GM19324 (cell line): ENCODE measurements at regions not wholly inside any gene's neighbourhood (a gene's known extent, or its start where the extent isn't known, plus 50 kb on each side); places are given as distances from the start of the nearest gene placed in this dataset.

Experiments used
- ATAC-seq: cut with Tn5 transposase; IDR thresholded peaks from one replicate; pipeline ENCODE4 v1.9.1; 2021; ENCODE audit warnings: mild to moderate bottlenecking, moderate library complexity; ENCODE audit not compliant: unreplicated experiment, low FRiP score

DNA sequence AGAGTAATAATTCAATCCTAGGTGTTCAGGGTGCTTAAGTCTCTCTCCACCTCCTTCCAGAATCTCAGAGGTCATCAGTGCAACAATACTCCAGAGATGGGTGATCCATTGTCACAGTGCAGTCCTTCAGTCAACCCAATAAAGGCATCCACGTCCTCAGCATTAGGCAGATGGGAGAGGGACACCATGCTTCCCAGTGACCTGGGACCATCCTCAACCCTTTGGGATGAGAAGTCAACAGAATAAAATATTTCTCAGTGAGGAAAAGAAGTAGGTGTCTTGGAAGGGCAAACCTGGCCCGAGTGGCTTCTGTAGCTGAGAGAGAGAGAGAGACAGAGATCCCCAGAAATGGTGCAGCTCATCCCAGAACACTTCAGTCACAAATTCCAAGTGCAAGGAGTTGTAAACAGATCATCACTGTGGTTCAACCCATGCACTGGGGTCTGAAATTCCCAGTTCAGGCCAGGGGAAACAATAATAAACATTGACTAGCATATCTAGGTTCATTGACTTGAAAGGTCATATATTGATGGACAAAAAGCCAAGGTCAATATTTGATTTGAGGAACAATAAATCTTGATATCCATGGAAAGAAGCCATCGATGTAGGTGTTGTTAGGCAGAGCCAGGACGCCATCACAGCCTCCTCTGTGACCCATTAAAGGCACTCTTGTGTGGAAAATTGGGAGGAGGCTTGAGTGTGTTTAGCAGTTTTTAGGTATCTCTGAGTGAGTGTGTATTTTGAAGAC is 256.0 kb upstream of the ZMIZ1 start:
- no peak for ATAC-seq

DNA sequence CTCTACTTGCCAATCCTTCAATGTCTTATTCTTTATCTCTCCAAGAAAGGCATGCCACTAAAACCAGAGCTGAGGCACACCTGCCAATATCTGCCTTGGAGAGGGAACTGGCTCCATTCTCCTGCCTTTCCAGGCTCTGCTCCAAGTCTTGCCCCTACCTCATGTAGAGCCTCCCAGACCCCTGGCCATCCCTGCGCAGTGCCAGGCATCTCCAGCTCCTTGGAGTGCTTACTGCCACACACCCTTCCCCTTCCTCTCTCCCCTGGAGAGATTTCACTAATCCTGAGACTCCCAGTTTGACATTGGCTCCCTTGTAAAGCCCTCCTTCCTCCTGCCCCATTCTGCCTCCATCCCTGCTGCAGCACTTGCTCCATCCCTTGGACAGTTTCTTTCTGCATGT is 255.2 kb upstream of the ZMIZ1 start:
- no peak for ATAC-seq

DNA sequence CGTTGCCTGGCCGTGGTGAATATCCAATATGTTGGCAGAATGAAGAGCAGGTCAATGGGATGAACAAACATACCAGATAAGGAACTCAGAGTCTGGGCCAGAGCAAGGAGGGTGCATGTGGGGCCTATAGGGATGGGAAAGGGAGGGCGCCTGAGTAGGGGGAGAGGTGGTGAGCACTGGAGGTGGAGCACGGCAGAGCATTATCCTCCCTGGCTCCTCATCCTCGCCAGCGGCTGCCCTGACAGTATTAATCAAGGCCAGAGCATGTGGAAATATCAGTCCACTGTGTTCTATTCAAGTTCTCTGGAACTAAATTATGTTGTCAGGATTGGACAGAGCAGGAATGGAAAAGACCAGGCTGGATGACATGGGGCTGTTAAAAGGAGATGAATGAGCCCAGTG is 254.8 kb upstream of the ZMIZ1 start:
- ATAC-seq: no peak

DNA sequence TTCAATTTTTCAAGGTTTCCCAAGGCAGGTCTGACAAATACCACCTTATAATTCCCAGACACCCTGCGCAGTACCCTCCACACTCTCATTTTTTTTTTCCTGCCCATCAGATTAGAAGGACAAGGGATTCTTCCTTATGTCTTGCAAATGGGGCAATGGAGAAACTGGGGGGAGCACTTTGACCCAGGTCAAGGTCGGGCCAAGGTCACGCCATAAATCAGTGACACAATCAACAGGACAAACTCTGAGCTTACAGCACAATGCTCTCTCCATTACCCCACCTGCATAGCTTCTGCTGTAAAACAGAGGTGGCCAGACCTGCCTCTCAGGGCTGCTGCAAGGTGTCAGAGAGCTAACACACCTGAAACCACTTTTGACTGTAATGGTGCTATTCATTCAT is 254.4 kb upstream of the ZMIZ1 start:
- no peak for ATAC-seq

DNA sequence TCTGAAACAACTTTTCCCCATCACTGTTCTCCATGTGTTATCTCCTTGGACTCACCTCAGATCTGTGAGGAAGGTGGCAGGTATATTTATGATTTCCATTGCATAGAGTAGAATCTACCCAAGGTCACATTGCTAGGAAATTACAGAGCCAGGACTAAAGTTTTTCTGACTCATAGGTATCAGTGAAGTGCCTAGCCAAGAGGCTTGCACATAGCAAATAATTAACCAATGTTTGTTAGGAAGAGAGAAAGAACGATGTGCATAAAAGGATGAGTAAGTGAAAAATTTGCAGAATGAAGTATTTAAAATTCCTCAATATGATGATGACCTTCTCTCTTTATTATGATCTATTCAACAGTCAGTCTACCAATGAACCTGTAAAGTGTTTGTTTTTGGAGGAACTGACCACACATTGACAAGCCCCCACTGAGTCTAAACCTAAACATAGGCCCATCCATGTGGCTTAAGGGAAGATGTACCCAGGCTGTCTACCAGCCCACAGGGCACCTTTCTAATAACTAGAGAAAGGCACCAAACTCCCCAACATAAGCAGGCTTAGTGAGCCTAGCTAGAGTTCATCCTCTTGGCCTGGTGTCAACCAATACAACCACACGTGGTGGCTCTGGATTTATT is 252.9 kb upstream of the ZMIZ1 start:
- no peak for ATAC-seq

DNA sequence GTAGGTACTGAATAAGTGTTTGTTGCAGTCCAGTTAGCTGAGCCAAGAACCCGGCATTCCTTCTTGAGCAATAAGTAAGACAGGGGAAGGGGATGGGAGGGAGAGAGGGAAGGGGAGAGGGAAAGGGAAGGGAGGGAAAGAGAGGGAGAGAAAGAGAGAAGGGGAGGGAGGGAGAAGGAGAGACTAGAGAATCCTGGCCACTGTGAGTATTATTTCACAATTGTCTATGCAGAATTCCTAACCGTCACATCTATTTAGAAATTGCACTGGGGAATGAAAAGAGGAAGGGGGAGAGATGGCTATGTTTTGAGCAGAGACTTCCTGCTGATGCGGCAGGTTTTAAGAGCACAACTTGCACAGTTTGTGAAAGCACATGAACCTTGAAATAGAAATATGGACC is 251.4 kb upstream of the ZMIZ1 start:
- ATAC-seq: no peak

DNA sequence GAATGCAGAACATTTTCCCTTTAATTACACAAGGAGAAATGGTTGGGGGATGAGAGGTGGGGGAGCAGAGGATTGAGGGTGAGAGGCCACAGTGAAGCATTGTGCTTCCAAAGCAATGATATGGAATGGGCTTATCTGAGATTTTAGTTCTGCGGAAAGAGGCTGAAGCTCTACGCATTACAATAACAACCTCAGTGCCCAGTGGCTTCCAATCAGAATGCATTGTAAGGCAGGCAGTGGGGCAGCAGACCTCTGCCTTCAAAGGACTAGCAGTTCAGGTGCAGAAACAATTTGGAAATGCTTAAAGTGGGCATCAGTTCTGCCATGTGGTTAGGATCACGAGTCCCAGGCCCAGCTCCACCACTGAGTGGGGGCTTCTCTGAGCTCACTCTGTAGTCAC is 251.0 kb upstream of the ZMIZ1 start:
- no peak for ATAC-seq

DNA sequence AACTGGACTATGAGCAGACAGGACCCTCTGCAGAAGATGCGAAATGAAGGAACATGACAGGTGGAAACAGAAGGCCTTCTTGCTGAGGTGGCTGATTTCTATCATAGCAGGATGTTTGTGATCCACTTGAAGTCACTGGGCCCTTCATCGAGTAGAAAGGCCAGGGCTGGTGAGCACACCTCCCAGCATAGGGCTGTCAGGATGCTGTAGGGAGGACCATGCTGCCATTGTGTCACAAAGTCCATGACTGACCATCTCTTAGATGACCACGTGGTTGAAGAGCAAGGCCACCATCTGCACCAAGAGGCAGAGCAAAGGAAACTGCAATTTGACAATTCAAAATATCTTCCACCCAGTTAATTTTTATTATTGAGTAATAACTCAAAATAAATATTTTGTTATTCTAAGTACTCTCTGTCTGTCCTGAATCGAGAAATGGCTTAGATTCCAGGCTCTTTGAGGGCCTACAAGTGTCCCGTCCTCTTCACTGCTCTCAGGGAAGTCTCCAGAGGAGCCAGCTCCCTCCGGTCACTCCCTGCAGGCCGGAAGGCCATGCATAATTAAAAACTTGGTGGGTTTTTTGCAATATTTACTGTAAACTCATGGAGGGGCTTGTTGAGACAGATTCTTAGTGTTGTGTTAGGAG is 249.3 kb upstream of the ZMIZ1 start:
- no peak for ATAC-seq

DNA sequence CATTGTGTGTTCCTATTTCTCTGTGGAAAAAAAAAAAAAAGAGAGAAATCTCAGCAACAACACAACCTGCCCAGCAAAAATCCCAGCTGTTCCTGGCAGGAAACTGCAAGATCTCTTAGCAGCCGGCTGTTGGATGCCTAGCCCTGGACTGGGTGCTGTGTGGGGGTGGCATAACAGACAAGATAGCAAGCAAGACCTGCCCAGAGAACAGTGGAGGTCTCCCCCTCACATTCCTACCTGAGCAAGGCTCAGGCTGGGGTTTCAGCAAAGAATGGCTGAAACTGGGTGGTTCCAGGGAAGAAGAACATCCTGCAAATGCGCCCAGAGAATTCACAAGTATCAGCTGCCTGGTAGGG is 248.8 kb upstream of the ZMIZ1 start:
- no peak for ATAC-seq

DNA sequence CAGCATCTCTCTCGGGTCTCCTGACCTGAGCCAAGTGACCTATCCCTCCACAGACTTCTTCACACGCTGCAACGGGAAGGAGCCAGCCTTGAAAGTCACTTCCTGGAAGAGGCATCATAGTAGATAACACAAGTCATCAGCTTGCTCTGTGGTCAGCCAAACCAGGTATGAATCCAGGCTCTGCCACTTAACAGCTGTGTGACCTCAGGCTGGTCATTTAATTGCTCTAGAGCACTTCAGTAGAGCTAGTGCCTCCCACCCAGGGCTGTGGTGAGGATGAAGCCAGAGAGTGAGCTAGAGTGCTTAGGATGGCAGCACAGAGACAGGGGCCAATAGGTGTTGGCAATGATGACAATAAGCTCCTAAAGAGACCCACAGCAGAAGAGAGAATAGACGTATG is 247.7 kb upstream of the ZMIZ1 start:
- ATAC-seq: no peak

DNA sequence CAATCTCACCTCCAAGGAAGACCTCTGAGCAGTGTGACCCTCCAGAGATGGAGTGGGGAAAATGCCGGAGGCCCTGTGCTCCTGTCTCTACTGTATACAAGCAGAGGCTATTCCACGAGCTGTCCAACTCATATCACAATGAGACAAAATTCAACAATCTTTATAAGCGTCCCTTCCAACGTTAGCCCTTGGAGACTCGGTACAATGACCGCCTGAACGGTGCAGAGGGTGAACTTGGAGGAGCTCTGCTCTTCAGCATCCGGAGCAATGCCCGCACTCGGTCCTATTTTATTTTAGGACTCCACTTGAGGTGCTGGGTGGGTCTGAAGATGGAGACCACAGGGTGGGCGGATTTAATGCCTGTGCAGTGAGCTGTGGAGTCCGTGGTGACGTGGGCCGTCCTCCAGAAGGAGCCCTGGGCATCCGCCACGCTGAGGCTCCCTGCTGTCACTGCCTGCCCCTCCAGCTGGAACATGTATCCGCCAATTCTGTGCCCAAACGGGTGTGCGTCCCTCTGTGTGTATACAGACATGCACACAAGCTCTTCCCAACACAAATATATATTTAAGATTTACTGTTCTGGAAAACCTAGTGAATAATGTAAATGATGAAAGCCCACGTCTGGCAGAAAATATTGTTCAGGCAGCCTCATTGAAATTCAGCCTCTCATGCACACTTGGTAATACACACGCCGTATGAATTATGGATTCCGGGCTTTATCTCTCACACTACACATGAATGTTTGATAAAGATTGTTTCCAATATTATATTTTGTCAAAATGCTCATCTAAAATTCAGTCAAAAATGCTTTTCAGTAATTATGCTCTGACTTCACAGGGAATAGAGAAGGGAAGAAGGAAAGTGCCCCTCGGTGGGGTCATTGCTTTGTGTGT is 239.9 kb upstream of the ZMIZ1 start:
- ATAC-seq: no peak

DNA sequence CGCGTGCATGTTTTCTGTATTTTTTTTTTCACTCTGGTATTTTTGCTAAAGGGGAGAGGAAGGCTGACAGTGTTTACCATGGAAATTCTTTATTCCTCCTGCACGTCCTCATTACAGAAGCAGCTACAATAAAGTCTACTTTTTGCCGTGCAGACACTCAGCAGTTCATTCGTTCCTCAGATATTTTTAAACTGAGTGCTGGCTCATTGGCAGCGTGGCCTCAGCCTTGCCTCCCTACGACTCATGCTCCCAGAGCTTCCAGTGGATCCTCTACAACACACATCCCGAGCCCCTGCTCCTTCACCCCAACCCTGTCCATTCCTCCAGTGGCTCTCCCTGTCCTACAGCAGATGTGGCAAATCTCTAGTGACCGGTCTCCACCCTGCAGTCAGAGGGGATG is 239.2 kb upstream of the ZMIZ1 start:
- no peak for ATAC-seq

DNA sequence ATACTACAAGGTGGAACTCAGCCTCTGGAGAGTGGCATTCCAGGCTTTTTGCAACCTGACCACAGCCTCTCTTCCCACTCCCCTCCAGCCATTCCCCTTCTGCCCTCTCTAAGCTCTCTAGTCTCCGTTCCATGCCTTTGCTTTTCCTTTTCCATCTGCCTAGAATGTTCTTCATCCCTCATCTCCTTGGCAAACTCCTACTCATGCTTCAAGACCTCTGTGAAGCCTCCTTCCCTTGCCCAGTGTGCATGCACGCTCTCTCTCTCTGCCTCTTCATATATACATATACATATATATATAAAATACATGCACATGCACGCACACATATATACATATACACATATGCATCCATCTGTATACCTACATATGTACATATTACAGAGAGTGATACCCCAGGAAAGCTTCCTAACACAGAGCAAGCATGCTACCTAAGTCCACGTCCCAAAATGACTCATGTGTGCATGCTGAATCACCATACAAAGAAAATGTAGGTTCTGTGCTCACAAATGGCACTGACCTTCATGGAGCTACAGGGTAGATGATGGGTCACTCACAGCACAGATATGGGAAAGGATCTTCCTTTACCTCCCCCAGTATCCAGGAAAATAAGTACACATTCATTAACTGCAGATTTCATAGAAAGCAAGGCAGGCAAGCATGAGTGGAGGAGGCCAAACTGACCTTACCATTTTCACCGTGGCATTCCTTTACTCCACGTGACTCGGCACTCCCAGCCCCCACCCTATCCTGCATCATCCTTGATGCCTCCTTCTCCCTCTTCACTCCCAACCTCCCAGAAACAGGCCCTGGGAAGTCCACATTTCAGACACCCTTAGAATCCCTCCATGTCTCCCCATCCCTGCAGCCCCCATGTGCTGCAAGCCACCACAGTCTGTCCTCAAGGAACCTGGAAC is 238.4 kb upstream of the ZMIZ1 start:
- ATAC-seq: no peak

DNA sequence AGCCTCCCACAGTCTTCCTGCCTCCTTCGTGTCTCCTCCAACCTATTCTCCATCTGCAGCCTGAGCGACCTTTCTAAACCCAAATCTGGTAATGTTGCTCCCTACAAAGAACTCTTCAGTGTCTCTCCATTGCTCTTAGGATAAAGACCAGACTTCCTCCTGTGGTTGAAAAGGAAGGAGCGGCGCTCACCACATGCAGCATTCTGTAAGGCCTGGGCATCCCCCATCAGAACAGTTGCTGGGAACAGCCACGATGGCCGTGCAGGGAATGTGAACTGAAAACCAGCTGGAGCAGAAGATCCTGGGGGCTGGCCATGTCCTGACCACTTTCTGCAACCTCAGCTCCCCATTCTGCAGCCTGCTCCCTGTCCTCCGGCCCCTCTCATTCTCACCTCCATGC is 237.8 kb upstream of the ZMIZ1 start:
- no peak for ATAC-seq

DNA sequence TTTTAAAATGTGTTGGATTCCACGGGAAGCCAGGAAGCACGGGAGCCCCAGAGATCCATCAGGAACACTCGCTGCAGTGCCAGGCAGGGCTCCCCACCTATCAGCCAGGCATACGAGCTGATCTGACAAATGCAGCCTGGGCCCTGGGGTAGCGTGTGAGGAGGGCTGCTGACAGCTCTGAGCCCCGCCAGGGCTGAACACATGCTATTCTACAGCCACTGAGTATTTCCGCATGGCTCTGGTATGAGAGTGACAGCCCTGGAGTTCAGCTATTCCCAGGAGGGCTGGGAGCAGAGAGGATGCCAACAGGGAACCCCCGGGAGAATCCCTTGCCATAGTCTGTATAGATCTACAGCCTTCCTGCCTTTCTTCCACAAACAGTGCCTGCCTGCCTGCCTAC is 237.3 kb upstream of the ZMIZ1 start:
- no peak for ATAC-seq

DNA sequence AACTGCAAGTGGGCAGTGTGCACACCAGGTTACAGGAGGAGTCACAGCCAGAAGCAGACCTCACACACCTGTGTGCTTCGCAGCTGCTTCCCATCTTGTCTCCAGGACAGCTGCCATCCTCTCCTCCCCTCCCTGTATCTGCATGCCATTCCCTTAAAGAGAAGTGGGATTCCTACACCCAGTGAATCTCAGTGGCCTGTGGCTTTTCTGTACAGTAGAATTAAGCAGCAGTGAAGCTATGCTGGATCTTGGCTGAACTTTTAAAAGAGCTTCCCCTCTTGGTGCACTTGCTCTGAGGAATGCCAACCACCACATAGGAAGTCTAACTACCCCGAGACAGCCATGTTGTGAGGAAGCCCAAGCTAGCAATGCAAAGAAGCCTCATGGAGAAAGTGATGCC is 236.5 kb upstream of the ZMIZ1 start:
- no peak for ATAC-seq

DNA sequence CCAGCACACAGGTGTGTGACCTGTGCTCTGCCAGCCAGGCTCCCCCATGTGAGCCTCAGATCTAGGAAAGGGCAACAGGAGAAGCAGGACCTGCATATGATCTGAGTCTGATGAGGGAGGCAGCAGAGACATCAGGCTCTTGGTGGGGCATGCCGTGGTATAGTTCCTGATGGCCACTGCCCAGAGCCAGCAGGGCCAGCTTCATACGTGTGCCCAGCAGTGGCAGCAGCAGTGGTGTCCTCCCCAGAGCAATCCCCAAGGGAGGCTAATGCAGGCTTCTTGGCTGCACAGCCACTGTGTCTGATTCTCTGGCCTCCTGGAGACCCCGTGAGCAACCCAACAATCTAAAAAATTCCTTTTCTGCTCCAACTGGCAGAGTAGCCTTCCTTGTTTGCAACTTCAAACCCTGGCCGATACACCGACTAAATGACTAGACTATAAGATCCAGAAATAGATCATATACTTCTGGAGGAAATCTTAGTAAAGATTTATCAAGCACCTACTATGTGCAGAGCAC is 230.6 kb upstream of the ZMIZ1 start:
- ATAC-seq: no peak

DNA sequence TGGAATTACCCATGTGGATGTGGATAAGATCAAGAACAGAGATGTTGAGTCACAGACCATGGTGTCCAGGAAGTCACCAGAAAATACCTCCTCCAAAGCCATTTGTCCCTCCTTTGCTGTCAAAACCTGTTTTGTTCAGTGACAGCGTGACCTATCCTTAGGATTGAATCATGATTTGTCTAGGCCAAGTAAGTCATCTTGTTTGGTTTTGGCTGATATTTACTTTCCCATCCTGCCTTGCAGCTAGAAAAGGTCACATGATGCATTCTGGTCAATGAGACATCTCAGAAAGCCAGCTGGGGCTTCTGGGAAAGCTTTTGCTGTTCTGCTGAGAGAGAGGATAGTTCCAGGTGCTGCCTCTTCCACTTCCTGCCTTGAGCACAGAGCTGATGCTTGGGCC is 225.3 kb upstream of the ZMIZ1 start:
- ATAC-seq: no peak

DNA sequence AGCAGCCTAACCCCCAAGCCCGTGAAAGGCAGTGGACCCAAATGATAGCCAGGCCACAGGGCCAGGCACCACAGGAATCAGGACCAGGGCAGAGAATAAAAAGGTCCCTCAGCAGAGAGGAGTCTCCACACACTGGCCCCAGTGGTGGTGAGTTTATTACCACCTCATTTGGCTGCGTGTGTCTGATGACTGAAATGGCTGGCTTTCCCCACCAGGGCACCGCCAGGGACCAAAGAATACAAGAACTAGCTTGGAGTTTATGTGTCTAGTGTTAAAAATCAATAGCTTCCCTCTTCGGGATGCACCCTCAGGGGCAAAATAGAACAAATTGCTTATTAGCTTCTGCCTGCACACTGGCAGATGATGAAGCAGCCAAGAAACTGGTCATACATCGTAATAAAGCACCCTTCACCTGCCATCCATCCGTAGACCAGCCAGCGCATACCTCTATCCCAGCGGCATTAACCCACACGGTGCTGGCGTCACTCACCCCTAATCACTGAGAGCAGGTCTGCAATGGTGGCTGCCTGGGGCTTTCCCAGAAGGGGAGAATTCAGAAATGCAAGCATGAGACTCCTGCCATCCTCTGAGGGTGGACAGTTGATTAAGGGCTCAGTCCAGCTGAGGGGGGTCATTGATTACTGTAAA is 223.7 kb upstream of the ZMIZ1 start:
- no peak for ATAC-seq
